Sigmoid colon (tissue), 3 donors: ENCODE measurements at regions not wholly inside any gene's neighbourhood (a gene's known extent, or its start where the extent isn't known, plus 50 kb on each side); places are given as distances from the start of the nearest gene placed in this dataset.

Experiments used
- POLR2A ChIP-seq, 2 donors: fragments of 450-650 bp; IDR thresholded peaks; one replicate each; pipeline ENCODE4 v1.6.1; 2016; ENCODE audit warnings: antibody characterized with exemption in 2 of 2, mild to moderate bottlenecking in 2 of 2, moderate library complexity in 2 of 2
- TF ChIP-seq, protein P1 (sequence below), 4 experiments: fragments of 450-650 bp in 3 of 4; fragments of 200-600 bp in 1 of 4; IDR thresholded peaks; one replicate each; pipeline ENCODE4 v1.5.1; 2016 to 2019; ENCODE audit warnings: antibody characterized with exemption in 4 of 4, mild to moderate bottlenecking in 3 of 4, moderate library complexity in 2 of 4

DNA sequence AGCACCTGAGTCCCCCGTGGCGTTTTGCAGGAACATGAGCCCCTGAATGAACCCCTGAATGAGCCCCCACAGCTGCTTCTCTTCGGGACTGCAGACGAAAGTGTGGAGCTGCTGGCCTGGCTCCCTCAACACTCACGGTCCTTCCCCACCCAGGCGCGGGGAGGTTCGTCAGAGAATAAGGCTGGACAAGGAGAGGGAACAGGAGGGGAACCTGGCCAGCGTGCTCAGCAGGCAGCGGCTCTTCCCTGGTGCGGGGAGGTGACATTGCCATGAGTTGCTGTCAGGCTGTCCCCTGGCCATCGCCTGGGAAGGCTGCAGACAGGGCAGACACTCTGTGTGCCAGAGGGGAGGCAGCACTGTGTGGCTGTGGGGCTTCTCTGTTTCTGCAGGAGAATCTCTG, 80.9 kb upstream of the SHH start:
- TF ChIP-seq, protein P1, sequence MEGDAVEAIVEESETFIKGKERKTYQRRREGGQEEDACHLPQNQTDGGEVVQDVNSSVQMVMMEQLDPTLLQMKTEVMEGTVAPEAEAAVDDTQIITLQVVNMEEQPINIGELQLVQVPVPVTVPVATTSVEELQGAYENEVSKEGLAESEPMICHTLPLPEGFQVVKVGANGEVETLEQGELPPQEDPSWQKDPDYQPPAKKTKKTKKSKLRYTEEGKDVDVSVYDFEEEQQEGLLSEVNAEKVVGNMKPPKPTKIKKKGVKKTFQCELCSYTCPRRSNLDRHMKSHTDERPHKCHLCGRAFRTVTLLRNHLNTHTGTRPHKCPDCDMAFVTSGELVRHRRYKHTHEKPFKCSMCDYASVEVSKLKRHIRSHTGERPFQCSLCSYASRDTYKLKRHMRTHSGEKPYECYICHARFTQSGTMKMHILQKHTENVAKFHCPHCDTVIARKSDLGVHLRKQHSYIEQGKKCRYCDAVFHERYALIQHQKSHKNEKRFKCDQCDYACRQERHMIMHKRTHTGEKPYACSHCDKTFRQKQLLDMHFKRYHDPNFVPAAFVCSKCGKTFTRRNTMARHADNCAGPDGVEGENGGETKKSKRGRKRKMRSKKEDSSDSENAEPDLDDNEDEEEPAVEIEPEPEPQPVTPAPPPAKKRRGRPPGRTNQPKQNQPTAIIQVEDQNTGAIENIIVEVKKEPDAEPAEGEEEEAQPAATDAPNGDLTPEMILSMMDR (IDR thresholded peaks at IDR 0.05): no peak
- TF ChIP-seq POLR2A (IDR thresholded peaks at IDR 0.05): no peak
